Mesodermal cell (in vitro differentiated cells): ENCODE measurements at regions not wholly inside any gene's neighbourhood (a gene's known extent, or its start where the extent isn't known, plus 50 kb on each side); places are given as distances from the start of the nearest gene placed in this dataset.

Source experiments
- H3K27ac ChIP-seq: 2 replicates; pipeline ENCODE4 v1.7.0; 2013; ENCODE audit warnings: mild to moderate bottlenecking, low read depth, low read length, moderate library complexity; ENCODE audit not compliant: severe bottlenecking
- H3K36me3 ChIP-seq: 2 replicates; pipeline ENCODE4 v1.7.1; 2013; ENCODE audit warnings: mild to moderate bottlenecking, low read length, moderate library complexity; ENCODE audit not compliant: control insufficient read depth, insufficient read depth
- H3K4me1 ChIP-seq: one replicate; pipeline ENCODE4 v1.7.1; 2013; ENCODE audit warnings: mild to moderate bottlenecking, low read length; ENCODE audit not compliant: insufficient read depth, control insufficient read depth, poor library complexity, severe bottlenecking
- H3K4me3 ChIP-seq: 2 replicates; pipeline ENCODE4 v1.7.0; 2013; ENCODE audit warnings: low read length, control low read depth, mild to moderate bottlenecking; ENCODE audit not compliant: insufficient read depth, poor library complexity, severe bottlenecking; ENCODE audit errors: extremely low read depth
- H3K9me3 ChIP-seq: 2 replicates; pipeline ENCODE4 v1.7.1; 2013; ENCODE audit warnings: mild to moderate bottlenecking, low read length, moderate library complexity; ENCODE audit not compliant: control insufficient read depth
- WGBS, 2 experiments: methylation state at CpG; one replicate each; pipeline ENCODE4 v1.1.5; 2013; ENCODE audit warnings: missing lambda C conversion rate in 2 of 2; ENCODE audit not compliant: insufficient coverage in 2 of 2; 5-methylcytosine and 5-hydroxymethylcytosine counted together

DNA sequence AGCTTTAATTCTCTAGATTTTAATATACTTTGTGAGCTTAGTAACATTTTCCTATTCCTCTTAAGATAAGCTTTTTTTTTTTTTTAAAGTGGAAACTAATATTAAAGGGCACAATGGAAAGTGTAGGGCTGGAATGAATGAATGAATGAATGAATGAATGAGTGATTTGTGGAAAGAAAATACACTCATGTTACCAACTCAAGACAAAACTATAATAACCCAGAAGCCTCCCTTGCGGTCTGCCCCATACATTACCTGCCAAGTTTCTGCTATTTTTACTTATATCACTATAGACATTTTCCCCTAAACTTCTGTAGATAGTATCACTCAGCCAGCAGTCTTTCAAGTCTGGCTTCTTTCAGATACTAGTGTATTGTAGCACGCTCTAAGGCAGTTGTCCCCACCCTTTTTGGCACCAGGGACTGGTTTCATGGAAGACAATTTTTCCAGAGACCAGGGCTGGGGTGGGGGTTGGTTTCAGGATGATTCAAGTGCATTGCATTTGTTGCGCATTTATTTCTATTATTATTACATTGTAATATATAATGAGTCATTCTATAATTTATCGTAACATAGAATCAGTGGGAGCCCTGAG, 932.2 kb downstream of the TBC1D22A start:
- no peak overlapping the region for H3K4me3 ChIP-seq
- H3K36me3 ChIP-seq = no peaks in the 10 kb centered on the region
- 100% methylated on average over 1 of the region's 4 CpGs; no CpG with 5 or more reads in 1 of the 2 experiments for WGBS, 2 experiments
- H3K9me3 ChIP-seq = peaks cover 5% of the 10 kb centered on the region
- H3K4me1 ChIP-seq = no peaks in the 10 kb centered on the region
- no peak overlapping the region for H3K27ac ChIP-seq

GRCh38 chr22:47693606-47694005, 931.2 kb downstream of the TBC1D22A start:
- H3K9me3 ChIP-seq = peaks cover 5% of the 10 kb centered on the region
- H3K4me3 ChIP-seq = no peak overlapping the region
- no peak overlapping the region for H3K27ac ChIP-seq
- 90 to 100% methylated on average over 2 of the region's 6 CpGs for WGBS, 2 experiments
- no peaks in the 10 kb centered on the region for H3K4me1 ChIP-seq
- H3K36me3 ChIP-seq = no peaks in the 10 kb centered on the region

DNA sequence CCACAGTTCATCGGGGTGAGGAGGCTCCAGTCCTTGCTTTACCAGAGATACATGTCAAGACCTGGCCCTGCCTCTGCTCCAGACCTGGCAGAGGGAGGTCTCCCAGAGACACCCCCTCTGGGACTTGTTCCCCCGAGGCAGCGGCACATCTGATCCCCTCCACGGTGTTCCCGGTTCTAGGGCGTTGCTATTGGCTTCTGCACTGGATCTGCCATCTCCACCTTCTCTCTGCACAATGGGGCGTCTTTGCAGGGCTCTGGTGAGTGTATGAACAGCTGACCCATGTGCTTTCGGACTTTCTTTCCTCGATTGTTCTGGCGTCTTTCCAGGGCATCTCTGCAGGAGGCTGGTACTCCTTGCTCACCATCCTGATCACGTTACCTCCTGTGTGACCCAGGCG, 930.4 kb downstream of the TBC1D22A start:
- Histone ChIP-seq H3K36me3 (no peaks in the 10 kb centered on the region), H3K9me3 (peaks cover 5% of the 10 kb centered on the region), H3K4me3 (no peak overlapping the region), H3K27ac (no peak overlapping the region), H3K4me1 (no peaks in the 10 kb centered on the region)
- 83 to 100% methylated on average over 4 to 9 of the region's 12 CpGs for WGBS, 2 experiments

- 85 to 92% methylated on average over 7 to 8 of the region's 10 CpGs for WGBS, 2 experiments
- no peaks in the 10 kb centered on the region for H3K36me3 ChIP-seq
- no peaks in the 10 kb centered on the region for H3K9me3 ChIP-seq
- H3K27ac ChIP-seq = no peak overlapping the region
- no peak overlapping the region for H3K4me3 ChIP-seq
- H3K4me1 ChIP-seq = no peaks in the 10 kb centered on the region
Observed at GRCh38 chr22:47691152-47691895, 928.9 kb downstream of the TBC1D22A start.

- H3K36me3 ChIP-seq = no peaks in the 10 kb centered on the region
- H3K4me3 ChIP-seq = no peak overlapping the region
- no peaks in the 10 kb centered on the region for H3K4me1 ChIP-seq
- no peaks in the 10 kb centered on the region for H3K9me3 ChIP-seq
- 89 to 90% methylated on average over 3 to 4 of the region's 4 CpGs for WGBS, 2 experiments
- no peak overlapping the region for H3K27ac ChIP-seq
Observed at GRCh38 chr22:47690586-47690985, 928.1 kb downstream of the TBC1D22A start.

DNA sequence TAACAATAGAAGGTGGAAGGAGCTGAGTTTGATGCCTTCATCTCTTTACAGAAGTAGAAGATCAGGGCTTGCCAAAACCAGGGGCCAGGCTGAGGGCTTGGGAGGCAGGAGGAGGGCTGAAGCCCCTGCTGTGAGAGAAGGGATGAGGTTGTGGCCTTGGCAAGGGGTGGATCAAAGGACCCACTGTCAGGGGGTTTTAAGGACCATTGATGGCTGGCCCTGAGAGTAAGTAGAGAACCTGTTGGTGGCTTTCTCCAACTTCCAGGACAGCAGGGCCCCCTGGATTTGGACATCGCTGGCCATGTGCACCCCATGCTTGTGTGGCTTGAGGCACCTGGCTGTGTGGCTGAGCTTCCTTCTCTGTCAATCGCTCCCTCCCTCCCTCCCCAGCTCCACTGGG, 927.7 kb downstream of the TBC1D22A start:
- Histone ChIP-seq H3K4me3 (no peak overlapping the region), H3K27ac (no peak overlapping the region), H3K9me3 (no peaks in the 10 kb centered on the region), H3K36me3 (no peaks in the 10 kb centered on the region), H3K4me1 (no peaks in the 10 kb centered on the region)
- 93 to 100% methylated on average over 2 of the region's 2 CpGs for WGBS, 2 experiments

GRCh38 chr22:47687776-47688175, 925.3 kb downstream of the TBC1D22A start:
- Histone ChIP-seq H3K27ac (no peak overlapping the region), H3K36me3 (no peaks in the 10 kb centered on the region), H3K4me3 (no peak overlapping the region), H3K9me3 (peaks cover 11% of the 10 kb centered on the region), H3K4me1 (no peaks in the 10 kb centered on the region)
- WGBS, 2 experiments = 77 to 91% methylated on average over 2 to 4 of the region's 4 CpGs

GRCh38 chr22:47687346-47687655, 924.9 kb downstream of the TBC1D22A start:
- 82 to 92% methylated on average over 5 of the region's 5 CpGs for WGBS, 2 experiments
- peaks cover 11% of the 10 kb centered on the region for H3K9me3 ChIP-seq
- H3K4me3 ChIP-seq = no peak overlapping the region
- no peaks in the 10 kb centered on the region for H3K36me3 ChIP-seq
- H3K4me1 ChIP-seq = no peaks in the 10 kb centered on the region
- H3K27ac ChIP-seq = no peak overlapping the region

DNA sequence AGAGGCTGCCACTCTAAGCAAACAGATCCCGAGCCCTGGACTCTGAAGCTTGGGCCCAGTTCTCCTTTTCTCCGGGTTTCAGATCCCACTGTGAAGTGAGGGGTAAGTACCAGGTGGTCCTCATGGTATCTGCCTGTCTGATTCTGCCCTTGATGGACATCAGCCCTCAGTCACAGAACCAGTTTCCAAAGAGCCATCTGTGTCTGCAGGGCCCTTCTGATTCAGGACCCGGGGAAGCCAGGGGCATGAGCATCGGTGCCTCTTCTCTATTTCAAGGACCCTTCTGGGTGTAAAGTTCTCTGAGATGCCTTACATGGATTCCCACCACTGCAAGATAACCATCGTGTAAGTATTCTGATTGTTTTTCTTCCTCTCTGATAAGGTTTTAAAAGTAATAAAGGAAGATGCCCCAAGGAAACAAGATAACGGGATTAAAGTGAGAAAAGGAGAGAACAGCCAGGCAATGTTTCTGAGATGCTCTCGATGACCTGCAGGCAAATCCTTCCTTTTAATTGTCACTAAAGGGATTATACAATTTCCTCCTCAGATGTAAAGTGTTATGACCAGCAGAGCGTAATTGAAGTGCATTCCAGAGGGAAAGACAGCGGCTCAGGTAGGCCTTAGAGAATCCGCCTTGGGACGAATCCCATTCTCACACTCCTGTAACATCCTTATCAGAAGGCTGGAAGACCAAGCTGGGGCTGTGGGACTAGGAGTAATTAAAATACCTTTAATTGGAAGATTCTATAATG, 924.3 kb downstream of the TBC1D22A start:
- H3K36me3 ChIP-seq = no peaks in the 10 kb centered on the region
- H3K4me1 ChIP-seq = no peaks in the 10 kb centered on the region
- WGBS, 2 experiments = 88 to 92% methylated on average over 4 to 5 of the region's 11 CpGs
- no peak overlapping the region for H3K4me3 ChIP-seq
- H3K27ac ChIP-seq = no peak overlapping the region
- peaks cover 11% of the 10 kb centered on the region for H3K9me3 ChIP-seq

GRCh38 chr22:47681411-47682165, 919.1 kb downstream of the TBC1D22A start:
- Histone ChIP-seq H3K9me3 (peaks cover 11% of the 10 kb centered on the region), H3K4me3 (no peak overlapping the region), H3K4me1 (no peaks in the 10 kb centered on the region), H3K27ac (no peak overlapping the region), H3K36me3 (no peaks in the 10 kb centered on the region)
- 90 to 95% methylated on average over 10 of the region's 13 CpGs for WGBS, 2 experiments
